HL-60 (cell line): ENCODE measurements at regions not wholly inside any gene's neighbourhood (a gene's known extent, or its start where the extent isn't known, plus 50 kb on each side); places are given as distances from the start of the nearest gene placed in this dataset.

Source experiments
- DNase-seq, 2 experiments: peaks; one replicate each; pipeline ENCODE4 v3.0.0-alpha.2; 2010 to 2020; ENCODE audit warnings: low read depth in 1 of 2, low spot score in 1 of 2
- H3K27ac ChIP-seq: fragments of 250-450 bp; sonication (Bioruptor Pico); replicated peaks from 2 replicates; pipeline ENCODE4 v1.5.1; 2020; ENCODE audit warnings: mild to moderate bottlenecking, moderate library complexity
- H3K27me3 ChIP-seq: fragments of 250-450 bp; sonication (Bioruptor Pico); 2 replicates; pipeline ENCODE4 v1.5.1; 2021; ENCODE audit warnings: mild to moderate bottlenecking, moderate library complexity; ENCODE audit not compliant: insufficient read depth, poor library complexity, severe bottlenecking
- H3K4me3 ChIP-seq: replicated peaks from 2 replicates; pipeline ENCODE4 v1.5.1; 2011; ENCODE audit warnings: mild to moderate bottlenecking, control low read depth, low read length; ENCODE audit not compliant: insufficient read depth
- GABPA ChIP-seq: IDR thresholded peaks from 2 replicates; pipeline ENCODE4 v1.6.1; 2012; ENCODE audit warnings: low read depth
- POLR2AphosphoS5 ChIP-seq: IDR thresholded peaks from 2 replicates; pipeline ENCODE4 v1.6.1; 2012; ENCODE audit warnings: low read depth
- REST ChIP-seq: IDR thresholded peaks from 2 replicates; pipeline ENCODE4 v1.6.1; 2012; ENCODE audit warnings: low read depth; ENCODE audit not compliant: insufficient replicate concordance
- SPI1 ChIP-seq: IDR thresholded peaks from 2 replicates; pipeline ENCODE4 v1.6.1; 2012; ENCODE audit warnings: low read depth, mild to moderate bottlenecking, borderline replicate concordance
- TF ChIP-seq, protein P1 (sequence below): IDR thresholded peaks from one replicate; pipeline ENCODE4 v1.5.1; 2011; ENCODE audit warnings: low read length, control low read depth, inconsistent platforms; ENCODE audit not compliant: insufficient read depth

GRCh38 chr2:240245706-240246105 is 105.2 kb upstream of the OTOS start:
- DNase-seq = no peak
- Histone ChIP-seq H3K27ac (no peak overlapping the region), H3K27me3 (no peaks in the 10 kb centered on the region), H3K4me3 (no peak overlapping the region)
- TF ChIP-seq GABPA (no peak), SPI1 (no peak), REST (no peak), POLR2AphosphoS5 (no peak)
- TF ChIP-seq, protein P1, sequence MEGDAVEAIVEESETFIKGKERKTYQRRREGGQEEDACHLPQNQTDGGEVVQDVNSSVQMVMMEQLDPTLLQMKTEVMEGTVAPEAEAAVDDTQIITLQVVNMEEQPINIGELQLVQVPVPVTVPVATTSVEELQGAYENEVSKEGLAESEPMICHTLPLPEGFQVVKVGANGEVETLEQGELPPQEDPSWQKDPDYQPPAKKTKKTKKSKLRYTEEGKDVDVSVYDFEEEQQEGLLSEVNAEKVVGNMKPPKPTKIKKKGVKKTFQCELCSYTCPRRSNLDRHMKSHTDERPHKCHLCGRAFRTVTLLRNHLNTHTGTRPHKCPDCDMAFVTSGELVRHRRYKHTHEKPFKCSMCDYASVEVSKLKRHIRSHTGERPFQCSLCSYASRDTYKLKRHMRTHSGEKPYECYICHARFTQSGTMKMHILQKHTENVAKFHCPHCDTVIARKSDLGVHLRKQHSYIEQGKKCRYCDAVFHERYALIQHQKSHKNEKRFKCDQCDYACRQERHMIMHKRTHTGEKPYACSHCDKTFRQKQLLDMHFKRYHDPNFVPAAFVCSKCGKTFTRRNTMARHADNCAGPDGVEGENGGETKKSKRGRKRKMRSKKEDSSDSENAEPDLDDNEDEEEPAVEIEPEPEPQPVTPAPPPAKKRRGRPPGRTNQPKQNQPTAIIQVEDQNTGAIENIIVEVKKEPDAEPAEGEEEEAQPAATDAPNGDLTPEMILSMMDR = no peak

DNA sequence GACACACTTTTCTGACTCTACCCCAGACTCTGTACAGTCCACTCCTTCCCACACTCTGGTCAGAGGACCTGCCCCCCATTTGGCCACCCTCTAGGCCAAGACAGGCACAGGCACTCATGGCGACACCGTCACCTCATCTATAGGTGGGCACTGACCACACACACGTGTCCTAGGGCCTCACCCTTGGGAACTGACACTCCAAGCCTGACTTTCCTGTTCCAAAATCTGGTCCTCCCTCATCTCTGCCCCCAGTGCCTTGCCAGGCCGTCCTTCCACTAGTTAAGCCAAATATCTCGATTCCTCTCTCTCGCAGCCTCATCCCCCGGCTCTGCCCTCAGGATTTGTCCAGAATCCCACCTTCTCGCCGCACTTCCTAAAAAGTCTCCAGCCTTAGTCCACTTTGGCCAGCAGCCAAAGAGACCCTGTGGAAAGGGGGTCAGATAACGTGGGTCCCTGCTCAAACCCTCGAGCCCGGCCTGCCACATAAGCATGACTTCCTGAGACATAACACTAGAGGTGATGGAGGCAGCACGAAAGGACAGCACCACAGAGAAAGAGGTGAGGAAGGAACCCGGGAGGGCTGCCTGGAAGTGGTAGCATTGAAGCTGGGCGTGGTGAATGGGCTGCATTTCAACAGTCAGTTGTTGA is 105.8 kb upstream of the OTOS start:
- TF ChIP-seq POLR2AphosphoS5 (no peak), GABPA (no peak), SPI1 (no peak), REST (no peak)
- TF ChIP-seq, protein P1 = no peak
- no peaks in the 10 kb centered on the region for H3K27me3 ChIP-seq
- no peak overlapping the region for H3K4me3 ChIP-seq
- no peak for DNase-seq
- H3K27ac ChIP-seq = no peak overlapping the region

GRCh38 chr2:240247241-240247867 is 106.9 kb upstream of the OTOS start:
- Histone ChIP-seq H3K27ac (no peak overlapping the region), H3K4me3 (no peak overlapping the region), H3K27me3 (no peaks in the 10 kb centered on the region)
- TF ChIP-seq POLR2AphosphoS5 = no peak
- no peak for TF ChIP-seq REST
- TF ChIP-seq, protein P1 = no peak
- TF ChIP-seq SPI1 = no peak
- no peak for TF ChIP-seq GABPA
- DNase-seq = no peak
